HG02840 (cell line): ENCODE measurements at regions not wholly inside any gene's neighbourhood (a gene's known extent, or its start where the extent isn't known, plus 50 kb on each side); places are given as distances from the start of the nearest gene placed in this dataset.
"Not testable (repeated sequence)": the region's sequence is repeated elsewhere in the genome, so short reads cannot be mapped to it uniquely, and the experiment has no call there.

Source experiments
- ATAC-seq: cut with Tn5 transposase; IDR thresholded peaks from one replicate; pipeline ENCODE4 v1.9.1; 2021; ENCODE audit warnings: mild to moderate bottlenecking, moderate library complexity, moderate number of reproducible peaks; ENCODE audit not compliant: unreplicated experiment, low FRiP score

GRCh38 chr4:188892837-188893236, 753.6 kb downstream of the TRIML1 start:
- ATAC-seq = no peak

- ATAC-seq = no peak
Observed at GRCh38 chr4:188903986-188904385, 764.7 kb downstream of the TRIML1 start.

DNA sequence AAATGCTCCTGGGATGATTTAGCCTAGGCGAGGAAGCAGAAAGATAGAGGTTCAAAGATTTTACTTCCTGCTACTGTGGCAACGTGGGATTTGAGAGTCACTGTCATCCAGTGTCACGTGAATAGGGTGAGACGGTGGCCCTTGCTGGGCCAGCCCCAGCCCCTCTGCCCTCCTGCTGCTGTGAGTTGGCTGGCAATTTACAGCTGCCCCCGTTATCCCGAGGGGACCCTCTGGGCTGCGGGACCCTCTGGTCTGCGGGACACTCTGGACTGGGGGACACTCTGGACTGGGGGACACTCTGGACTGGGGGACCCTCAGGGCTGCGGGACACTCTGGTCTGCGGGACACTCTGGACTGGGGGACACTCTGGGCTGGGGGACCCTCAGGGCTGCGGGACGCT, 765.4 kb downstream of the TRIML1 start:
- ATAC-seq = no peak

GRCh38 chr4:188905248-188905647, 766.0 kb downstream of the TRIML1 start:
- ATAC-seq = no peak

DNA sequence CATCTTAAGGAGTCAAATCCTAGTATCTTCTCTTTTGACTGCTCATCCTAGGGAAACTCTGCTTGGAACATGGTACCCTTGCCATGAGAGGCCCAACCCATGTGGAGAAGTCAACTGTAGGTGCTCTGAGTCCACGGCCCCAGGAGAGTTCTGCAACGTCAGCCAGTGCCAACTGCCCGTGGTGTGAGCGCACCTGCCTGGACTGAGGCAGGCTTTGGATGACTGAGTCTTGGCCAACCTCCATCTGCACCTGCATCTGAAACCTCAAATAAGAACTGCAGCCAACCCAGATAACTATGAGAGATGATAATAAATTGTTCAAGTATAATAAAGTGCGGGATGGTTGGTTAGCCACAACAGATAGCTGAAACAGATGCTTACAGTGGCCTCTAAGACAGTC, 772.0 kb downstream of the TRIML1 start:
- no peak for ATAC-seq

- no peak for ATAC-seq
Observed at GRCh38 chr4:188911707-188912106, 772.5 kb downstream of the TRIML1 start.

DNA sequence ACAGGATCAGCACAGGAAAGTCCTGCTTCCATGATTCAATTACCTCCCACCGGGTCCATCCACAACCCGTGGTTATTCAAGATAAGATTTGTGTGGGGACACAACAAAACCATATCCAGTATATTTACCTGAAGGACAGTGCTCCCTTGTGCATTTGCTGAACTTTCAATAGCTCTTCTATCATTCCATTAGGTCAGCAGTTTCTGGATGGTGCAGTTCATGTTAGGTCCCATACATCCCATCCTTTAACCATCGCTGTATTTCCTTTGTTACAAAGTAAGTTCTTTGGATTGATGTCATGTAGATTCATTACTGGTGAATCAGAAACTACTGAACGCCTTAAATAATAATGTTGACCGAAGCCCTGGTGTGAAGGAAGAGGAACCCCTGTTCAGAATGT, 775.9 kb downstream of the TRIML1 start:
- no peak for ATAC-seq

- no peak for ATAC-seq
Observed at GRCh38 chr4:188918787-188919186, 779.5 kb downstream of the TRIML1 start.

- no peak for ATAC-seq
Observed at GRCh38 chr4:188930822-188931221, 791.6 kb downstream of the TRIML1 start.

DNA sequence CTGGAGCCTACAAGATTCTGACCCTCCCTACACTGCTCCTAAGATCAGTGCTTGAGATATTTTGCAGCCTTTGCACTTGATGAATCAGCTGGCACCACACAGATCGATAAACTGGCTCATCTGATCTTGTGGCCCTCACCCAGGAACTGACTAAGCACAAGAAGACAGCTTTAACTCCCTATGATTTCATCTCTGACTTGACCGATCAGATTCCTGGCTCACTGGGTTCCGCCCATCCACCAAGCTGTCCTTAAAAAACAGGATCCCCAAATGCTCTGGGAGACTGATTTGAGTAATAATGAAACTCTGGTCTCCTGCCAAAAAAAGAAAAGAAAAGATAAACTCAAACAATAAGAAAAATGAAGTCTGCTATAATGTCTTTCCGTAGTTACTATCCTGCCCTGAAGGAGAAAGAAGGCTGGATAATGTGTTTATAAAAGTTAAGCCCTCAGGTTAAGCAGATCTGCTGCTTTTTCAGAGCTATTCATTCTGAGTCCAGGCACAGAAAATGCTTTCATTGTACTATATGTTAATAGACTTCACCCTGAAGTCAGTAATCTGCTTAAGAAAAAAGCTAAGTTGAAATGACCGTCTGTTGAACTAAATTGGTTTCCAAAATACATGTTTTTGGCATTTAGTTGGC, 795.2 kb downstream of the TRIML1 start:
- no peak for ATAC-seq

DNA sequence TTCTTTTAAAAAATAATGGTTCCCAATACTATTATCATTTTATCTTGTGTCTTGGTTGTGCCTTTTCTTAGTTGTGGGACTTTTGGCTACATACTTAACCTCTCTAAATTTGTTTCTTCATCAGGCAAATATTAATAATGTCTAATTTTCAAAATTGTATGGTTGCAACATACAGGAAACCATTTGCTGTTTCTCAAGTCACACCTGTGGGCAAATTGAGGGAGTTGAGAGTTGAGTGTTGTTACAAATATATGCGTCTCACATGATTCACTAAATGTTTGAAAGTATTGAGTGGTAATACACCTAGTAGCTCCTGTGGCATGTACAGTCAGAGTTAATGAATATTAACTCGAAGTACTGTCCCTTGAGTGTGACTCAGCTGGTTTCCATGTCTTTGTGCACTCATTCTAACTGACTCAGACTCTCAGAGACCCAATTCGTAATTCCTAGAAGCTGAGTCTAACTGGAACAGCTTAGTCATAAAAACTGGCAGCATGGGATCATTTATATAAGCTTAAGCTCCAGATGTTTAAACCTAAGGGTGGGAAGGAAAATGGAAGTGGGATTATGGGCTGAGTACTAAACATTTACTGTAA, 802.4 kb downstream of the TRIML1 start:
- no peak for ATAC-seq

- no peak for ATAC-seq
Observed at GRCh38 chr4:188942606-188943005, 803.4 kb downstream of the TRIML1 start.

GRCh38 chr4:188949596-188949995, 810.4 kb downstream of the TRIML1 start:
- no peak for ATAC-seq

GRCh38 chr4:188955066-188955465, 815.8 kb downstream of the TRIML1 start:
- no peak for ATAC-seq

DNA sequence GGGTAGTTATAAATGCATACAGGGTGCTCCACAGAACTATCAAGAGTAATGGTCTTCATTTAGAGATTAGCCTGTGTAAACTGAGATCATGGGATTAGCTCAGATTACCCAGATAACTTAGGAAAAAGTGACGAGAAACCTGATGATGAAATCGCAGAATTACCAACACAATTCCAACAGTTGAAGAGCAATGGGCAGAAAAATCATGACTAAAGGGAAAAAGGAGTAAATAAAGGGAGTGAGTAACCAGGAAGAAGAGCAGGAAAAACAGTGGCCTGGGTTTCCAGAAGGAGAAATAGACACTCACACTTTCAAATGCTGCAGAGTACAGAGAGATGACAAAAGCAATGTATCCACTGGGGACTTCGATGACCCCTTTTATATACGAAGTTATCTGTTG, 817.3 kb downstream of the TRIML1 start:
- ATAC-seq = no peak

DNA sequence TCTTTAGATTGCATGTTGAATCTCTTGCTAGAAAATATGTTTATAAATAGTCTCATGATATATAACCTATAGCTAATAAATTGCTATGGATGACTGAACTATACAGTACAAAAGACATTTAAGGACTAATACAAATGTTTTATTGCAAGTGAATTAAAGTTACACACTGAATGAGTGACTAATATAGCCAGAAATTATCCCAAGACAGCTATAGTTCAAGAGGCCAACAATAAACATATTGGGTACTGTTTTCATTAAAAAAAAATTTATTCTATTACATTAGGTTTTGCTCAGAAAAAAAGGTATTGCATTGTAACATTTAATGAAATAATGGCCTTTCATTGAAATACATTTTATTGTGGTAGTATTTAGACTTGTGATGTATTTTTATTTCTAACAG, 819.1 kb downstream of the TRIML1 start:
- ATAC-seq = no peak

GRCh38 chr4:188959424-188959823, 820.2 kb downstream of the TRIML1 start:
- no peak for ATAC-seq

- no peak for ATAC-seq
Observed at GRCh38 chr4:188960411-188961093, 821.3 kb downstream of the TRIML1 start.

DNA sequence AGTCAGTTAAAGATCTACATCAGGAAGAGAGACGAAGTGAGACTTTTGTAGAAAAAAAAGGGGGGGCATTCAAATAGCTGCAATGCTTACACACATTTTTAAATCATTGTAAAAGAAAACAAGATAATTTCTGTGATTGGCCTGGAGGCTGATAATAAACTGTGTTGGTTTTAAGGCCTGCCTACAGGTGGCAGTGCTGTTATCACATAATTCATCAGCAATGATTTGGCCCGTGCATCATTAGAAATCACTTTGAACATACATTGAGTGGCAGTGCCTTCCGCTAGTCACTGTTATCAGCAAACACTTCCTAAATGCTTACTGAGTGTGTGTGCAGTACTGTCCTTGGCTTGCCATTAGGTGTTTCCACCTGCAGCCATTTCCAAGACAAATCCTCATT, 831.9 kb downstream of the TRIML1 start:
- ATAC-seq = no peak

DNA sequence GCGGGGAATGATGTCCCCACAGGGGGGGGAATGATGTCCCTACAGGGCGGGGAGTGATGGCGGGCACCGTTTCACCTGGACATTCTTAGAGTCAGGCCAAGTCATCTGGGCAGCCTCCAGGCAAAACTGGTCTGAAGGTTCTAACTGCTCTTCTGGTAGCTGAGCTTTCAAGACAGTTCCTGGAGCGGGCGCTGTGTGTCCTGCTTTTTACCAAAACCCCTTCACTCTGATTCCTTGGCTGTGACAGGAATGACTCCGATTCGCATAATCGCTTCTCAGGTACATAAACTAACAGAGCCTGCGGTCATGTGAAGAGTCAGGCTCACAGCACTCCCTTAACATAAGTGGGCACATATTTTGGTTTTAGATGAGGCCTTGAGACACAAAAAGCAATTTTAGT, 836.0 kb downstream of the TRIML1 start:
- no peak for ATAC-seq

- ATAC-seq = no peak
Observed at GRCh38 chr4:188976644-188977115, 837.4 kb downstream of the TRIML1 start.

DNA sequence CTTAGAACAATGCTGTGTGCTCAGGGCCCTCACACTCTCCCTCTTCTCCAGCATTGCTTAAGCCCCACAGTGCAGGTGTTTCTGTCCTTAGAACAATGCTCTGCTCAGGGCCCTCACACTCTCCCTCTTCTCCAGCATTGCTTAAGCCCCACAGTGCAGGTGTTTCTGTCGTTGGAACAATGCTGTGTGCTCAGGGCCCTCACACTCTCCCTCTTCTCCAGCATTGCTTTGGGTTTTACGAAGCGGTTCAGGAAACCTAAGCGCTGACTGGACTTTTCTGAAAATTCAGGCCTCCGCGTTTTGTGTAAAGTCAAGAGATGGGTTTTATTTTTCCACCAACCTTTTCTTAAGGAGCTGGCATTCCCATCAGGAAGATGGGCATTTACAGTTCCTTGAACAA, 838.0 kb downstream of the TRIML1 start:
- not testable (repeated sequence) for ATAC-seq
